H4 (cell line): ENCODE measurements at regions not wholly inside any gene's neighbourhood (a gene's known extent, or its start where the extent isn't known, plus 50 kb on each side); places are given as distances from the start of the nearest gene placed in this dataset.
A peak's percentile ranks its signal among the peaks of the same experiment; 100 is the strongest.

ENCODE experiments used
- DNase-seq: peaks from one replicate; pipeline ENCODE4 v3.0.0-alpha.2; 2015; ENCODE audit warnings: low spot score

- DNase-seq: no peak
Measured at GRCh38 chr4:33579951-33580350, 2664.4 kb downstream of the ARAP2 start.

- no peak for DNase-seq
Measured at GRCh38 chr4:33592701-33593100, 2651.6 kb downstream of the ARAP2 start.

GRCh38 chr4:33606951-33607350, 2637.4 kb downstream of the ARAP2 start:
- DNase-seq: no peak

GRCh38 chr4:33616121-33616520, 2628.2 kb downstream of the ARAP2 start:
- no peak for DNase-seq

GRCh38 chr4:33625748-33626147, 2618.6 kb downstream of the ARAP2 start:
- peak; percentile 48 for DNase-seq

- no peak for DNase-seq
Measured at GRCh38 chr4:33626221-33626620, 2618.1 kb downstream of the ARAP2 start.

- no peak for DNase-seq
Measured at GRCh38 chr4:33628296-33628695, 2616.0 kb downstream of the ARAP2 start.

GRCh38 chr4:33649015-33649414, 2595.3 kb downstream of the ARAP2 start:
- peak; percentile 60 for DNase-seq

GRCh38 chr4:33649471-33649870, 2594.8 kb downstream of the ARAP2 start:
- no peak for DNase-seq

GRCh38 chr4:33650036-33650435, 2594.3 kb downstream of the ARAP2 start:
- DNase-seq: no peak

- no peak for DNase-seq
Measured at GRCh38 chr4:33658971-33659370, 2585.3 kb downstream of the ARAP2 start.

GRCh38 chr4:33661636-33662035, 2582.7 kb downstream of the ARAP2 start:
- DNase-seq: no peak

GRCh38 chr4:33685939-33686338, 2558.4 kb downstream of the ARAP2 start:
- DNase-seq: no peak

GRCh38 chr4:33696041-33696440, 2548.3 kb downstream of the ARAP2 start:
- DNase-seq: peak; percentile 5

GRCh38 chr4:33696586-33696985, 2547.7 kb downstream of the ARAP2 start:
- DNase-seq: peak; percentile 9

GRCh38 chr4:33709247-33709646, 2535.1 kb downstream of the ARAP2 start:
- peak; percentile 13 for DNase-seq

GRCh38 chr4:33711826-33712225, 2532.5 kb downstream of the ARAP2 start:
- DNase-seq: no peak

GRCh38 chr4:33714971-33715370, 2529.3 kb downstream of the ARAP2 start:
- no peak for DNase-seq

GRCh38 chr4:33715841-33716395, 2528.4 kb downstream of the ARAP2 start:
- DNase-seq: peak; percentile 95

GRCh38 chr4:33722254-33722653, 2522.1 kb downstream of the ARAP2 start:
- no peak for DNase-seq

GRCh38 chr4:33722800-33723516, 2521.4 kb downstream of the ARAP2 start:
- peak; percentile 16 for DNase-seq

- DNase-seq: no peak
Measured at GRCh38 chr4:33724685-33725084, 2519.6 kb downstream of the ARAP2 start.

- DNase-seq: no peak
Measured at GRCh38 chr4:33725861-33726260, 2518.5 kb downstream of the ARAP2 start.

- no peak for DNase-seq
Measured at GRCh38 chr4:33737726-33738125, 2506.6 kb downstream of the ARAP2 start.
